K562 (cell line): ENCODE measurements at regions not wholly inside any gene's neighbourhood (a gene's known extent, or its start where the extent isn't known, plus 50 kb on each side); places are given as distances from the start of the nearest gene placed in this dataset.

Source experiments
- CUX1 ChIP-seq: fragments of 200-800 bp; sonication (Bioruptor generic); IDR thresholded peaks from 2 replicates; pipeline ENCODE4 v1.6.1; 2016; ENCODE audit warnings: missing genetic modification characterization, missing compliant biosample characterization
- DMBX1 ChIP-seq: fragments of 250-450 bp; sonication (Bioruptor Pico); IDR thresholded peaks from 2 replicates; pipeline ENCODE4 v1.8.0; 2022; ENCODE audit warnings: inconsistent platforms, mild to moderate bottlenecking, moderate library complexity, borderline replicate concordance
- FOSL1 ChIP-seq: fragments of 200-800 bp; sonication (Bioruptor generic); conservative IDR thresholded peaks from 2 replicates; pipeline ENCODE4 v1.6.1; 2016; ENCODE audit warnings: missing genetic modification characterization, missing compliant biosample characterization
- FOXO4 ChIP-seq: fragments of 450-650 bp; formaldehyde crosslinking; IDR thresholded peaks from 2 replicates; pipeline ENCODE4 v1.4.0; 2020; ENCODE audit warnings: mild to moderate bottlenecking, moderate library complexity
- HDGF ChIP-seq: fragments of 450-650 bp; IDR thresholded peaks from 2 replicates; pipeline ENCODE4 v1.6.1; 2016
- HNRNPH1 ChIP-seq: fragments of 200-400 bp; formaldehyde crosslinking; optimal IDR thresholded peaks from 2 replicates; pipeline ENCODE3; 2017; ENCODE audit warnings: low read depth, mild to moderate bottlenecking, low read length, moderate library complexity
- MCM7 ChIP-seq, 2 experiments: fragments of 450-650 bp; IDR thresholded peaks; 2 replicates each; pipeline ENCODE4 v1.6.1; 2016 to 2018
- MEF2A ChIP-seq: IDR thresholded peaks from 2 replicates; pipeline ENCODE4 v1.6.1; 2011; ENCODE audit warnings: low read depth, mild to moderate bottlenecking, low read length, moderate library complexity; ENCODE audit not compliant: control insufficient read depth
- NFATC3 ChIP-seq: fragments of 450-650 bp; IDR thresholded peaks from 2 replicates; pipeline ENCODE4 v1.6.1; 2017; ENCODE audit warnings: mild to moderate bottlenecking
- NRF1 ChIP-seq, 2 experiments: fragments of 450-650 bp; IDR thresholded peaks in 1 of 2; conservative IDR thresholded peaks in 1 of 2; 2 replicates each; pipeline ENCODE4 v1.6.1; 2014; ENCODE audit warnings: mild to moderate bottlenecking in 2 of 2
- POLR2B ChIP-seq: fragments of 450-650 bp; IDR thresholded peaks from 2 replicates; pipeline ENCODE4 v1.6.1; 2018; ENCODE audit warnings: low read depth; ENCODE audit not compliant: partially characterized antibody
- SOX6 ChIP-seq: fragments of 450-650 bp; IDR thresholded peaks from 2 replicates; pipeline ENCODE4 v1.6.1; 2014; ENCODE audit warnings: mild to moderate bottlenecking
- SREBF2 ChIP-seq: sonication (generic); formaldehyde crosslinking; IDR thresholded peaks from 2 replicates; pipeline ENCODE4 v1.4.0; 2020; ENCODE audit warnings: mild to moderate bottlenecking, missing genetic modification reagents
- U2AF2 ChIP-seq: fragments of 200-400 bp; formaldehyde crosslinking; optimal IDR thresholded peaks from 2 replicates; pipeline ENCODE3; 2017; ENCODE audit warnings: low read depth, mild to moderate bottlenecking, low read length
- ZNF124 ChIP-seq: sonication (generic); formaldehyde crosslinking; IDR thresholded peaks from 2 replicates; pipeline ENCODE4 v1.8.1; 2022; ENCODE audit warnings: missing genetic modification reagents
- ZNF274 ChIP-seq: IDR thresholded peaks from 2 replicates; pipeline ENCODE4 v1.6.1; 2011; ENCODE audit warnings: low read depth, mild to moderate bottlenecking, low read length, moderate library complexity, borderline replicate concordance
- ZNF41 ChIP-seq: fragments of 250-450 bp; sonication (Bioruptor Pico); conservative IDR thresholded peaks from 2 replicates; pipeline ENCODE4 v1.4.0; 2020; ENCODE audit warnings: mild to moderate bottlenecking
- TF ChIP-seq, protein P1 (sequence below): sonication (generic); formaldehyde crosslinking; IDR thresholded peaks from 2 replicates; pipeline ENCODE4 v1.8.0; 2022; ENCODE audit warnings: missing genetic modification reagents, mild to moderate bottlenecking, borderline replicate concordance

DNA sequence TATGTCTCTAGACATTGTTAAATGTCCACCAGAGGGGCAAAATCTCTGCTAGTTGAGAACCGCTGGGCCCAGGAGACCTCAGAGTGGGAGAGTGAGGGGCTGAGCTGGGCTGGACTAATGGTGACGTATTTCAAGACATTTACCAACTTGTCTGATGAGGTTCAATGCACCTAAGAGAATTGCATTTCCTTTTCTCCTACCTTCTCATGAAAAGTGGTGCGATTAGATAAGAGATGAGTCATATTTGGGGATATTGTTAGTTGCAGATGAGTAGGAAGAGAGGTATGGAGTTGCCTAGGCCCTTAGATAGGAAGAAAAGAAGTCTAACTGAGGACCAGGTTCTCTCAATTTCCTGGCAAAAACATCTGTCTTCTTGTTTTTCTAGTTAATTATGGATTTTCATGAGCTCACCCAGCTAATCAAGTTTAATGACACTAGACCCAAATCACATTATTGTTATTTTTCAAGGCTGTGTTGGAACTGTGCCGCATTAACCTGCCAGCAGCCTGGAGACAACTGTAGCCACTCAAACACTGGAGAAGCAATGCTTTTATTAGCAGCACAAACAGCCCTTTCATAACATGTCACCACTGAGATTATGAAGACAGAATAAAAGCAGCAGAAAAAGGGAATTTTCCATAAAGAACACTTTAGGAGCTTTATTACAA is 144.2 kb downstream of the PDCD6IP start (continued):
- TF ChIP-seq CUX1 (CRISPR knock-in tag), result no peak
- TF ChIP-seq U2AF2, result no peak
- no peak for TF ChIP-seq ZNF124 (CRISPR knock-in tag)
- TF ChIP-seq DMBX1 (CRISPR knock-in tag), result peak; percentile 66; the same call in 1 of the 2 replicates
- no peak for TF ChIP-seq HDGF
- TF ChIP-seq MEF2A, result 0 out of 2 replicates have a peak, but pooled peaks have one; percentile 48
- peak; percentile 99 for TF ChIP-seq FOSL1 (tag)
- TF ChIP-seq SREBF2 (CRISPR knock-in tag), result no peak
- no peak for TF ChIP-seq MCM7 (IDR thresholded peaks at IDR 0.05)
- no peak for TF ChIP-seq ZNF41 (CRISPR knock-in tag)
- TF ChIP-seq POLR2B, result no peak
- no peak for TF ChIP-seq HNRNPH1
- TF ChIP-seq, protein P1, sequence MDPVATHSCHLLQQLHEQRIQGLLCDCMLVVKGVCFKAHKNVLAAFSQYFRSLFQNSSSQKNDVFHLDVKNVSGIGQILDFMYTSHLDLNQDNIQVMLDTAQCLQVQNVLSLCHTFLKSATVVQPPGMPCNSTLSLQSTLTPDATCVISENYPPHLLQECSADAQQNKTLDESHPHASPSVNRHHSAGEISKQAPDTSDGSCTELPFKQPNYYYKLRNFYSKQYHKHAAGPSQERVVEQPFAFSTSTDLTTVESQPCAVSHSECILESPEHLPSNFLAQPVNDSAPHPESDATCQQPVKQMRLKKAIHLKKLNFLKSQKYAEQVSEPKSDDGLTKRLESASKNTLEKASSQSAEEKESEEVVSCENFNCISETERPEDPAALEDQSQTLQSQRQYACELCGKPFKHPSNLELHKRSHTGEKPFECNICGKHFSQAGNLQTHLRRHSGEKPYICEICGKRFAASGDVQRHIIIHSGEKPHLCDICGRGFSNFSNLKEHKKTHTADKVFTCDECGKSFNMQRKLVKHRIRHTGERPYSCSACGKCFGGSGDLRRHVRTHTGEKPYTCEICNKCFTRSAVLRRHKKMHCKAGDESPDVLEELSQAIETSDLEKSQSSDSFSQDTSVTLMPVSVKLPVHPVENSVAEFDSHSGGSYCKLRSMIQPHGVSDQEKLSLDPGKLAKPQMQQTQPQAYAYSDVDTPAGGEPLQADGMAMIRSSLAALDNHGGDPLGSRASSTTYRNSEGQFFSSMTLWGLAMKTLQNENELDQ (CRISPR knock-in tag), result no peak
- TF ChIP-seq FOXO4 (CRISPR knock-in tag), result no peak
- peak; percentile 95 for TF ChIP-seq SOX6
- no peak for TF ChIP-seq ZNF274
- no peak for TF ChIP-seq NRF1 (conservative IDR thresholded peaks at IDR 0.05 in 1 of 2, IDR thresholded peaks at IDR 0.05 in 1 of 2)
- 0 out of 2 replicates have a peak, but pooled peaks have one; percentile 48 for TF ChIP-seq NFATC3
